HUES64 (cell line): ENCODE measurements at regions not wholly inside any gene's neighbourhood (a gene's known extent, or its start where the extent isn't known, plus 50 kb on each side); places are given as distances from the start of the nearest gene placed in this dataset.
A peak's percentile ranks its signal among the peaks of the same experiment; 100 is the strongest.
"Not testable (repeated sequence)": the region's sequence is repeated elsewhere in the genome, so short reads cannot be mapped to it uniquely, and the experiment has no call there.

Experiments used
- H3K27ac ChIP-seq: 2 replicates; pipeline ENCODE4 v1.7.0; 2013; ENCODE audit warnings: low read depth, low read length, inconsistent platforms
- H3K27me3 ChIP-seq: 2 replicates; pipeline ENCODE4 v1.6.1; 2013; ENCODE audit warnings: mild to moderate bottlenecking, low read length; ENCODE audit not compliant: insufficient read depth
- H3K36me3 ChIP-seq: 2 replicates; pipeline ENCODE4 v1.6.1; 2013; ENCODE audit warnings: mild to moderate bottlenecking, low read length; ENCODE audit not compliant: insufficient read depth
- H3K4me1 ChIP-seq: 2 replicates; pipeline ENCODE4 v1.6.1; 2013; ENCODE audit warnings: mild to moderate bottlenecking, low read length, moderate library complexity; ENCODE audit not compliant: insufficient read depth
- H3K4me3 ChIP-seq: 2 replicates; pipeline ENCODE4 v1.5.1; 2013; ENCODE audit warnings: mild to moderate bottlenecking, low read length, moderate library complexity
- H3K9ac ChIP-seq: 2 replicates; pipeline ENCODE4 v1.6.1; 2013; ENCODE audit warnings: mild to moderate bottlenecking, low read depth, low read length
- H3K9me3 ChIP-seq: 2 replicates; pipeline ENCODE4 v1.6.1; 2013; ENCODE audit warnings: low read depth, low read length; ENCODE audit not compliant: insufficient read depth
- WGBS: fragments of 150-250, 120-280 bp; methylation state at CpG from one replicate; pipeline ENCODE4 v1.1.7; 2013; ENCODE audit warnings: missing lambda C conversion rate; 5-methylcytosine and 5-hydroxymethylcytosine counted together

DNA sequence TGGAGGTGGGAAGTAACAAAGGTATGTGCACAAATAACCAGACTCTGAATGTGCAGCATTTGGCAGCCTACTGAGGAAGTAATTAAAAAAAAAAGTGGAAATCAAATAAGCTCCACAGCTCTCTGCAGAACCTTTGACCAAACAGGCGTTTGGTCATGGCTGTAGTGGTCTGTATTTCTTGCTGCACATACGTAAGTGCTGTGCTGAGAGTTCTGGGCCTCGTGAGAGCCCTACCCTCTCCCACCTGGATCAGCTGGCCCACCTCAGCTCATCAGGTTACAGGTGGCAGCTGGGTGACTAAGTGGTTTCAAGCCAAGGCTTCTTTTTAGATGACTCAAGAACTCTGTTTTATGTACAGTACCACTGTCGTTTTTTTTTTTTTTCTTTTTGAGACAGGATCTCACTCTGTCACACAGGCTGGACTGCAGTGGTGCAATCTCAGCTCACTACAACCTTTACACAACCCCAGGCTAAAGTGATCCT lies 178.2 kb upstream of the KLF6 start:
- no peak overlapping the region for H3K27ac ChIP-seq
- H3K9ac ChIP-seq, result no peak overlapping the region

GRCh38 chr10:3961082-3961481 lies 176.1 kb upstream of the KLF6 start:
- WGBS, result 67% methylated on average over 4 of the region's 4 CpGs
- no peaks in the 10 kb centered on the region for H3K27me3 ChIP-seq
- peaks cover 24% of the 10 kb centered on the region for H3K4me1 ChIP-seq
- H3K9ac ChIP-seq, result no peak overlapping the region
- H3K9me3 ChIP-seq, result no peaks in the 10 kb centered on the region
- no peaks in the 10 kb centered on the region for H3K36me3 ChIP-seq
- H3K27ac ChIP-seq, result peak overlapping the region; percentile 49; the same call in 1 of the 2 replicates
- no peak overlapping the region for H3K4me3 ChIP-seq

More for the DNA sequence above, 178.2 kb upstream of the KLF6 start:
- Histone ChIP-seq H3K27me3 (no peaks in the 10 kb centered on the region), H3K36me3 (no peaks in the 10 kb centered on the region), H3K4me1 (peaks cover 23% of the 10 kb centered on the region), H3K4me3 (no peak overlapping the region), H3K9me3 (no peaks in the 10 kb centered on the region)
- 94% methylated on average over 4 of the region's 4 CpGs for WGBS

- no peaks in the 10 kb centered on the region for H3K27me3 ChIP-seq
- H3K36me3 ChIP-seq, result no peaks in the 10 kb centered on the region
- H3K9me3 ChIP-seq, result no peaks in the 10 kb centered on the region
- WGBS, result 84% methylated on average over 5 of the region's 5 CpGs
- no peak overlapping the region for H3K9ac ChIP-seq
- peak overlapping the region; percentile 49; the same call in 1 of the 2 replicates for H3K27ac ChIP-seq
- H3K4me3 ChIP-seq, result no peak overlapping the region
- H3K4me1 ChIP-seq, result peaks cover 29% of the 10 kb centered on the region
Measured at GRCh38 chr10:3960496-3960895, 175.5 kb upstream of the KLF6 start.

- WGBS, result 69% methylated on average over 10 of the region's 17 CpGs
- Histone ChIP-seq H3K27ac (no peak overlapping the region), H3K4me3 (no peak overlapping the region), H3K27me3 (no peaks in the 10 kb centered on the region), H3K9ac (no peak overlapping the region), H3K36me3 (no peaks in the 10 kb centered on the region), H3K9me3 (no peaks in the 10 kb centered on the region), H3K4me1 (peaks cover 37% of the 10 kb centered on the region)
Measured at GRCh38 chr10:3959370-3960325, 174.6 kb upstream of the KLF6 start.

GRCh38 chr10:3958472-3958996 lies 173.5 kb upstream of the KLF6 start:
- Histone ChIP-seq H3K9ac (no peak overlapping the region), H3K27me3 (no peaks in the 10 kb centered on the region), H3K9me3 (no peaks in the 10 kb centered on the region), H3K27ac (no peak overlapping the region), H3K4me3 (no peak overlapping the region), H3K4me1 (peaks cover 39% of the 10 kb centered on the region), H3K36me3 (no peaks in the 10 kb centered on the region)
- WGBS, result 97% methylated on average over 2 of the region's 4 CpGs

GRCh38 chr10:3955955-3956617 lies 171.1 kb upstream of the KLF6 start:
- WGBS, result 61% methylated on average over 13 of the region's 13 CpGs
- Histone ChIP-seq H3K36me3 (no peaks in the 10 kb centered on the region), H3K9me3 (no peaks in the 10 kb centered on the region), H3K27me3 (no peaks in the 10 kb centered on the region), H3K27ac (peak overlapping the region; percentile 49; the same call in 1 of the 2 replicates), H3K4me1 (peaks cover 35% of the 10 kb centered on the region), H3K9ac (no peak overlapping the region), H3K4me3 (no peak overlapping the region)

DNA sequence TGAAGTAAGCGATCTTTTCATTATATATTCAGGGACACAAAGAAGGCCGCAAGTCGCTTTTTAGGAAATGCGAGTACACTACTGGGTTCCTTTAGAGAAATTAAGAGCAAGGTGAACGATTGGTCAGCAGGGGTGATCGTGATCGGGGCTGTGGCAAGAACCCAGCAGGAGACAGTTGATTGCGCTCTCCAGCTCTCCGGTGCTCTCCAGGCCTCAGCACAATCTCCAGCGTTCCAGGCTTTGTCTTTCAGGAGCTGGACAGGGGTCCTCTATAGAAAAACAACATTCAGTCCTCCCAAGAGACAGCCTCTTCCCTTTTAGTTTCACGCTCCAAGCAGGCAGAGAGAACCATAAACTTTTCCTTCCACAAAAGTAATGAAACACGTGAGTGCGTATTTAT lies 170.5 kb upstream of the KLF6 start:
- 42% methylated on average over 13 of the region's 13 CpGs for WGBS
- no peak overlapping the region for H3K9ac ChIP-seq
- peak overlapping the region; percentile 49; the same call in 1 of the 2 replicates for H3K27ac ChIP-seq
- H3K9me3 ChIP-seq, result no peaks in the 10 kb centered on the region
- H3K36me3 ChIP-seq, result no peaks in the 10 kb centered on the region
- no peak overlapping the region for H3K4me3 ChIP-seq
- H3K4me1 ChIP-seq, result peaks cover 29% of the 10 kb centered on the region
- no peaks in the 10 kb centered on the region for H3K27me3 ChIP-seq

DNA sequence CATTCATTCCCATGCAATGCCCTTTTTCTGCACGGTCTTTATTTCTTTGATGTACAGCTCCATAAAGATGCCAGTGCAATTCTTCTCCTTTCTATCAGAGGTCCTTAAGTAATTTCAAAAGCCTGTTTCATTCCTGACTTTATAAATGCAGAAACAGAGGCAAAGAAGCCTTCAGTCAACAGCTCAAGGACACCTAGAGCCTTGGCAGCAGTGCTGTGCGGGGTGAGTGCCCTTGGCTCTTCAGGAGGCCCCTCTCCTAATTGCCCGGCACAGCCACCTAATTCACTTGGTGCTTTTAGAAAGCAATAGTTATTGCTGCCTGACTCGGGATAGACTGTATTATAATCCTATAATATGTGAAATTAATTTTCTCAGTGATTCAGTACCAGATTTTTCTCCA lies 169.6 kb upstream of the KLF6 start:
- Histone ChIP-seq H3K4me3 (no peak overlapping the region), H3K27ac (no peak overlapping the region), H3K27me3 (no peaks in the 10 kb centered on the region), H3K9me3 (no peaks in the 10 kb centered on the region), H3K9ac (no peak overlapping the region), H3K36me3 (no peaks in the 10 kb centered on the region), H3K4me1 (peaks cover 26% of the 10 kb centered on the region)
- WGBS, result 91% methylated on average over 3 of the region's 4 CpGs

- not testable (repeated sequence) for H3K9ac ChIP-seq, H3K27me3 ChIP-seq, H3K9me3 ChIP-seq, H3K27ac ChIP-seq, H3K36me3 ChIP-seq, H3K4me3 ChIP-seq
- H3K4me1 ChIP-seq, result peaks cover 24% of the 10 kb centered on the region
- WGBS, result 89% methylated on average over 1 of the region's 1 CpG
Measured at GRCh38 chr10:3954007-3954406, 169.0 kb upstream of the KLF6 start.

DNA sequence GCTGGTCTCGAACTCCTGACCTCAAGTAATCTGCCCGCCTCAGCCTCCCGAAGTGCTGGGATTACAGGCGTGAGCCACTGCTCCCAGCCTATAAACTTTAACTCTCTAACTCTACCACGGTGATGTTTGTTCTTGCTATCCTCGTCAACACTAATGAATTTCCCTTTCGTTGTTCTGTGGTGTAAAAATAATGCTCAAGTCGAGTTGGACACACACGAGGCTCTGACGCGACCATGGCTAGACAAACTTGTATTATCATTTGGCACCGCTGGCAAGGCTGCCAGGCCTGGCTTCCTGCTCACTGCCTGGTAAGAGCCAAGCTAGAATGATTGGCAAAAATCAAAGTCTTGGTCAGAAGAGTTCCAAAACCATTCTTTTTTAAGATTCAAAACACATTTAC lies 167.0 kb upstream of the KLF6 start:
- no peak overlapping the region for H3K27ac ChIP-seq
- H3K9ac ChIP-seq, result no peak overlapping the region
- H3K4me3 ChIP-seq, result no peak overlapping the region
- 88% methylated on average over 12 of the region's 12 CpGs for WGBS
- H3K36me3 ChIP-seq, result no peaks in the 10 kb centered on the region
- peaks cover 24% of the 10 kb centered on the region for H3K4me1 ChIP-seq
- no peaks in the 10 kb centered on the region for H3K9me3 ChIP-seq
- no peaks in the 10 kb centered on the region for H3K27me3 ChIP-seq

- 93% methylated on average over 8 of the region's 12 CpGs for WGBS
Measured at GRCh38 chr10:3950676-3951275, 165.8 kb upstream of the KLF6 start.

More at GRCh38 chr10:3950676-3951275, 165.8 kb upstream of the KLF6 start:
- no peak overlapping the region for H3K9ac ChIP-seq
- peaks cover 19% of the 10 kb centered on the region for H3K4me1 ChIP-seq
- no peak overlapping the region for H3K27ac ChIP-seq
- no peaks in the 10 kb centered on the region for H3K27me3 ChIP-seq
- H3K9me3 ChIP-seq, result no peaks in the 10 kb centered on the region
- no peaks in the 10 kb centered on the region for H3K36me3 ChIP-seq
- H3K4me3 ChIP-seq, result no peak overlapping the region
